Ovary (tissue), 3 donors: ENCODE measurements at regions not wholly inside any gene's neighbourhood (a gene's known extent, or its start where the extent isn't known, plus 50 kb on each side); places are given as distances from the start of the nearest gene placed in this dataset.

ENCODE experiments used
- POLR2A ChIP-seq: fragments of 450-650 bp; IDR thresholded peaks from one replicate; pipeline ENCODE4 v1.6.1; 2017; ENCODE audit warnings: antibody characterized with exemption, mild to moderate bottlenecking, moderate library complexity
- TF ChIP-seq, protein P1 (sequence below), 3 donors: fragments of 450-650 bp in 2 of 3; fragments of 200-600 bp in 1 of 3; IDR thresholded peaks; one replicate each; pipeline versions ENCODE4 v1.5.1 to v1.8.0; 2016 to 2022; ENCODE audit warnings: antibody characterized with exemption in 3 of 3, mild to moderate bottlenecking in 1 of 3
- donor health status: DM: no; HTN: no; CAD: no.

DNA sequence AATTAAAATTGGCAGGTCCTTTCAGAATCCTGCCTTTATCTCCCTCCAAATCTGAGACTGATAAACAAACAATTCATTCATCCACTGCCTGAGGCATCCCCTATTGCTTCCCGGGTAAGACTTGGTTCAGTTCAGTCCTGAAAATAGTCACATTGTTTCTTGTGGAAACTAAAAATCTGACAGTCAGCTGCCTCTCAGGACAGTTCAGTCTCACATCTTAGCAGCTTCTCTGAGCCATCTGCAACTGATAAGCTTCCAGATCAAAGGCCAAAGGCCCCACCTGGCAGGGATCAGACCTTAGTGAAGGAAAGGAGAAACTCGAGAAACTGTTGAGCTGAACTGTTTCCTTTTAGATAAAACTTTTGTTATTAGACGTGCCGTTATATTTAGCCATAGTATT is 264.5 kb downstream of the IL15 start:
- TF ChIP-seq, protein P1, sequence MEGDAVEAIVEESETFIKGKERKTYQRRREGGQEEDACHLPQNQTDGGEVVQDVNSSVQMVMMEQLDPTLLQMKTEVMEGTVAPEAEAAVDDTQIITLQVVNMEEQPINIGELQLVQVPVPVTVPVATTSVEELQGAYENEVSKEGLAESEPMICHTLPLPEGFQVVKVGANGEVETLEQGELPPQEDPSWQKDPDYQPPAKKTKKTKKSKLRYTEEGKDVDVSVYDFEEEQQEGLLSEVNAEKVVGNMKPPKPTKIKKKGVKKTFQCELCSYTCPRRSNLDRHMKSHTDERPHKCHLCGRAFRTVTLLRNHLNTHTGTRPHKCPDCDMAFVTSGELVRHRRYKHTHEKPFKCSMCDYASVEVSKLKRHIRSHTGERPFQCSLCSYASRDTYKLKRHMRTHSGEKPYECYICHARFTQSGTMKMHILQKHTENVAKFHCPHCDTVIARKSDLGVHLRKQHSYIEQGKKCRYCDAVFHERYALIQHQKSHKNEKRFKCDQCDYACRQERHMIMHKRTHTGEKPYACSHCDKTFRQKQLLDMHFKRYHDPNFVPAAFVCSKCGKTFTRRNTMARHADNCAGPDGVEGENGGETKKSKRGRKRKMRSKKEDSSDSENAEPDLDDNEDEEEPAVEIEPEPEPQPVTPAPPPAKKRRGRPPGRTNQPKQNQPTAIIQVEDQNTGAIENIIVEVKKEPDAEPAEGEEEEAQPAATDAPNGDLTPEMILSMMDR (IDR thresholded peaks at IDR 0.05), result no peak
- TF ChIP-seq POLR2A, result no peak
